ENCODE measurements at regions not wholly inside any gene's neighbourhood (a gene's known extent, or its start where the extent isn't known, plus 50 kb on each side); places are given as distances from the start of the nearest gene placed in this dataset.

DNA sequence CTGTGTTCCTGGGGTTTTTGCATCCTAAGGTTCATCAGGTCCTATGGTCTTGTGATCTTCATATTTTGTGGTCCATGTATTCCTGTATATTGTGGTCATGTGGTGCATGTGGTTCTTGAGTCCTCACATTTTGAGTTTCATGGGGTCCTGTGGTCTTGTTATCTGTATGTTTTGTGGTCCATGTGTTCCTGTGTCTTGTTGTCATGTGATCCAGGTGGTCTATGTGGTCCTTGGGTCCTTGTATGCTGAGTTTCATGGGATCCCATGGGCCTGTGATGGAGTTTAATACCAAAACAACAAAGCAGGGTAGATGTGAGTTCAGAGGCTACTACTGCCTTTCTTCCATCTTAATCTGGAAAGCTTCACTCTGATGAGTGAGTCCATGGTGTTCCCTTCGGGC, 166.4 kb downstream of the TMEM18 start:
- Mint-ChIP-seq H3K27ac (no peak overlapping the region), H3K4me1 (peaks cover 30% of the 10 kb centered on the region), H3K4me3 (no peak overlapping the region), H3K27me3 (ENCODE audit: insufficient read depth) (no peaks in the 10 kb centered on the region), H3K36me3 (ENCODE audit: low read depth) (no peaks in the 10 kb centered on the region), H3K9me3 (peaks cover 7% of the 10 kb centered on the region)
- H3K36me3 ChIP-seq (ENCODE audit: control insufficient read depth, insufficient read depth, low read length): no peaks in the 10 kb centered on the region
- no peaks in the 10 kb centered on the region for H3K9me3 ChIP-seq (ENCODE audit: control insufficient read depth, low read length)
- H3K27ac ChIP-seq (ENCODE audit: low read depth, low read length): no peak overlapping the region
- H3K4me3 ChIP-seq (ENCODE audit: low read length): no peak overlapping the region
- WGBS, 2 experiments (ENCODE audit: insufficient coverage in 1 of 2, insufficient read length in 1 of 2): 70% methylated on average over 1 of the region's 1 CpG; no CpG with 5 or more reads in 1 of the 2 experiments
- TF ChIP-seq, protein P1, sequence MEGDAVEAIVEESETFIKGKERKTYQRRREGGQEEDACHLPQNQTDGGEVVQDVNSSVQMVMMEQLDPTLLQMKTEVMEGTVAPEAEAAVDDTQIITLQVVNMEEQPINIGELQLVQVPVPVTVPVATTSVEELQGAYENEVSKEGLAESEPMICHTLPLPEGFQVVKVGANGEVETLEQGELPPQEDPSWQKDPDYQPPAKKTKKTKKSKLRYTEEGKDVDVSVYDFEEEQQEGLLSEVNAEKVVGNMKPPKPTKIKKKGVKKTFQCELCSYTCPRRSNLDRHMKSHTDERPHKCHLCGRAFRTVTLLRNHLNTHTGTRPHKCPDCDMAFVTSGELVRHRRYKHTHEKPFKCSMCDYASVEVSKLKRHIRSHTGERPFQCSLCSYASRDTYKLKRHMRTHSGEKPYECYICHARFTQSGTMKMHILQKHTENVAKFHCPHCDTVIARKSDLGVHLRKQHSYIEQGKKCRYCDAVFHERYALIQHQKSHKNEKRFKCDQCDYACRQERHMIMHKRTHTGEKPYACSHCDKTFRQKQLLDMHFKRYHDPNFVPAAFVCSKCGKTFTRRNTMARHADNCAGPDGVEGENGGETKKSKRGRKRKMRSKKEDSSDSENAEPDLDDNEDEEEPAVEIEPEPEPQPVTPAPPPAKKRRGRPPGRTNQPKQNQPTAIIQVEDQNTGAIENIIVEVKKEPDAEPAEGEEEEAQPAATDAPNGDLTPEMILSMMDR (conservative IDR thresholded peaks at IDR 0.05): no peak
- no peak for DNase-seq
- H3K4me1 ChIP-seq (ENCODE audit: control insufficient read depth, insufficient read depth, low read length): peaks cover 11% of the 10 kb centered on the region
- no peak overlapping the region for H3K9ac ChIP-seq (ENCODE audit: extremely low read depth, low read length, poor library complexity, severe bottlenecking)
- H3K27me3 ChIP-seq (ENCODE audit: control insufficient read depth, insufficient read depth, low read length, poor library complexity, severe bottlenecking): no peaks in the 10 kb centered on the region

DNA sequence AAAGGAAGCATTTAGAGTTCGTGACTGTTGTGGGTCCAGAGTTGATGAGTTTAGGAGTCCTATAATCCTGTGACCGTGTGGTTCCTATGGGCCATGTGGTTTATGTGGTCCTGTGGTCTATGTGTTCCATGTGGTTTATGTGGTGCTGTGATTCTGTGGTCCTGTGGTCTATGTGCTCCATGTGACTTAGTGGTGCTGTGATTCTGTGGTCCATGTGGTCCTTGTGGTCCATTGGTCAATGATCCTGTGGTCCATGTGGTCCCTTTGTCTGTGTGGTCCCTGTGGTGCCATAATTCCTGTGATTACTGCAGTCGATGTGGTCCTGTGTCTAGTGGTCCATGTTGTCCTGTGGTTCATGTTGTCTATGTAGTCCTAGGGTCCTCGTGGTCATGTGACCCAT, 167.3 kb downstream of the TMEM18 start:
- H3K4me1 Mint-ChIP-seq: peaks cover 26% of the 10 kb centered on the region
- H3K27me3 Mint-ChIP-seq (ENCODE audit: insufficient read depth): no peaks in the 10 kb centered on the region
- WGBS, 2 experiments (ENCODE audit: insufficient coverage in 1 of 2, insufficient read length in 1 of 2): 87 to 96% methylated on average over 3 to 4 of the region's 4 CpGs
- Histone ChIP-seq H3K9me3 (ENCODE audit: control insufficient read depth, low read length) (no peaks in the 10 kb centered on the region), H3K4me3 (ENCODE audit: low read length) (no peak overlapping the region), H3K27me3 (ENCODE audit: control insufficient read depth, insufficient read depth, low read length, poor library complexity, severe bottlenecking) (no peaks in the 10 kb centered on the region), H3K9ac (ENCODE audit: extremely low read depth, low read length, poor library complexity, severe bottlenecking) (no peak overlapping the region), H3K4me1 (ENCODE audit: control insufficient read depth, insufficient read depth, low read length) (peaks cover 8% of the 10 kb centered on the region), H3K36me3 (ENCODE audit: control insufficient read depth, insufficient read depth, low read length) (no peaks in the 10 kb centered on the region), H3K27ac (ENCODE audit: low read depth, low read length) (no peak overlapping the region)
- H3K4me3 Mint-ChIP-seq: no peak overlapping the region
- TF ChIP-seq, protein P1 (conservative IDR thresholded peaks at IDR 0.05): no peak
- H3K27ac Mint-ChIP-seq: no peak overlapping the region
- DNase-seq: peak; percentile 7
- H3K9me3 Mint-ChIP-seq: peaks cover 7% of the 10 kb centered on the region
- H3K36me3 Mint-ChIP-seq (ENCODE audit: low read depth): no peaks in the 10 kb centered on the region

DNA sequence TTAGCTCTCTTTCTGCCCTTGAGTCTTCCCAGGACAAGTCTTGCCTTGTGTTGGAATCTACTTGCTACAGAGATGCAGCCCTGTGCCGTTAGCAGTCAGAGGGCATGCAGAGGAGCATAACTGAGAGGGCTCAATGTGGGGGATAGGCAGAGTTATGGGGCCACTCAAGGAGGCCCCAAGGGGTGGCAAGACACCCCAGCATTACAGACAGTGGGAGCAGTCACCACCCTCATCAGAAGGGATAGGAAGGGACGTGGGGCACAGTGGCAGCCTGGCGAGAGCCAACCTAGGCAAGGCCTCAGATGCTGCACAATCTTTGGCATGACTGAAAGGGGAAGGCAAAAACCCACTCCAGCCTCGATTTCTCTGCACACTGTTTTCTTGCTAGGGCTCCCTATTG, 169.1 kb downstream of the TMEM18 start:
- Histone ChIP-seq H3K27me3 (ENCODE audit: control insufficient read depth, insufficient read depth, low read length, poor library complexity, severe bottlenecking) (no peaks in the 10 kb centered on the region), H3K27ac (ENCODE audit: low read depth, low read length) (no peak overlapping the region), H3K9ac (ENCODE audit: extremely low read depth, low read length, poor library complexity, severe bottlenecking) (no peak overlapping the region), H3K4me3 (ENCODE audit: low read length) (no peak overlapping the region), H3K9me3 (ENCODE audit: control insufficient read depth, low read length) (no peaks in the 10 kb centered on the region), H3K36me3 (ENCODE audit: control insufficient read depth, insufficient read depth, low read length) (no peaks in the 10 kb centered on the region), H3K4me1 (ENCODE audit: control insufficient read depth, insufficient read depth, low read length) (no peaks in the 10 kb centered on the region)
- Mint-ChIP-seq H3K4me3 (no peak overlapping the region), H3K4me1 (peaks cover 20% of the 10 kb centered on the region), H3K9me3 (peaks cover 7% of the 10 kb centered on the region), H3K27ac (no peak overlapping the region), H3K27me3 (ENCODE audit: insufficient read depth) (peaks cover 2% of the 10 kb centered on the region), H3K36me3 (ENCODE audit: low read depth) (no peaks in the 10 kb centered on the region)
- TF ChIP-seq, protein P1 (conservative IDR thresholded peaks at IDR 0.05): no peak
- DNase-seq: no peak
- WGBS, 2 experiments (ENCODE audit: insufficient coverage in 1 of 2, insufficient read length in 1 of 2): 83 to 88% methylated on average over 3 to 4 of the region's 4 CpGs
